ENCODE measurements at regions not wholly inside any gene's neighbourhood (a gene's known extent, or its start where the extent isn't known, plus 50 kb on each side); places are given as distances from the start of the nearest gene placed in this dataset.

DNA sequence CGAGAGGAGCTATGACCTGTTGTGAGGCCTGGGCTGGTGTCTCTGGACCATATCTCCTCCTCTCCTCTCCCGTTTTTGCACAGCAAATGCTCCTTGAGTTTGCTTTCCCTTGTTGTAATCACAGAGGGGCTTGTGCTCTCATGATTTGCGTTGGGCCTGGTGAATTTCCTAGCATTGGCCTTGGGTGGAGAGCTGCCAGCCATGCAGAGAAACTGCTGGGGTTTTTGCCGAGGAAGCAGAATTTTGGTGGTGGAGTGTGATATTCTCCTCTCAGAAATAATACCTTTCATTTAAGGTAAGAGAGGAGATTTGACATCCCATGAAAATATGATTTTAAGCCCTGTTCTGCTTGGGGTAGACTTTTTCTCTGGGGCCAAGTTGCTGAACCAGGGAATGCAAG lies 175.7 kb upstream of the CADM1 start:
- no peak for DNase-seq (ENCODE audit: low read depth in 1 of 2, low spot score in 2 of 2)
- Histone ChIP-seq H3K4me3 (no peak overlapping the region), H3K36me3 (no peaks in the 10 kb centered on the region), H3K27me3 (replicated peaks) (no peaks in the 10 kb centered on the region), H3K9me3 (replicated peaks) (no peaks in the 10 kb centered on the region), H3K4me1 (replicated peaks) (peaks cover 15% of the 10 kb centered on the region), H3K27ac (no peak overlapping the region)

DNA sequence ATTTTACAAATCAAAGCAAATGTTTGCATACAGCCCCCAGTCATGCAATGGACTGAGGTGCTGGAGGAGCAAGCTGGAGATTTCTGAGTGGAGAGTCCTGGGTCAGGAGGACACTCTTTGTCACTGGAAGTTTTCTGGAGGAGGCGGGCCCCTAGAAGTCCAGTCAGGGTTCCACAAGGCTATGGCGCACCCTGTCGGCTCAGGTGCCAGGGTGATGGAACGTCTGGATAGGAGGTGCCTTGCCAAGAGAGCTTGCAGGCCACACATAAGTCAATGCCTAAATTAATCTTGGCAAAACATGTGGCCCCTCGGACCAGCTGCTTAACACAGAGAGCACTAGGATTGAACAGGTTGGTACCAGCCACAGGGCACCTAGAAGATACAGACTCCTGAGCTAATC lies 174.7 kb upstream of the CADM1 start:
- no peaks in the 10 kb centered on the region for H3K36me3 ChIP-seq
- DNase-seq (ENCODE audit: low read depth in 1 of 2, low spot score in 2 of 2), result no peak
- H3K27ac ChIP-seq, result no peak overlapping the region
- no peak overlapping the region for H3K4me3 ChIP-seq
- no peaks in the 10 kb centered on the region for H3K9me3 ChIP-seq (replicated peaks)
- peaks cover 15% of the 10 kb centered on the region for H3K4me1 ChIP-seq (replicated peaks)
- H3K27me3 ChIP-seq (replicated peaks), result no peaks in the 10 kb centered on the region

DNA sequence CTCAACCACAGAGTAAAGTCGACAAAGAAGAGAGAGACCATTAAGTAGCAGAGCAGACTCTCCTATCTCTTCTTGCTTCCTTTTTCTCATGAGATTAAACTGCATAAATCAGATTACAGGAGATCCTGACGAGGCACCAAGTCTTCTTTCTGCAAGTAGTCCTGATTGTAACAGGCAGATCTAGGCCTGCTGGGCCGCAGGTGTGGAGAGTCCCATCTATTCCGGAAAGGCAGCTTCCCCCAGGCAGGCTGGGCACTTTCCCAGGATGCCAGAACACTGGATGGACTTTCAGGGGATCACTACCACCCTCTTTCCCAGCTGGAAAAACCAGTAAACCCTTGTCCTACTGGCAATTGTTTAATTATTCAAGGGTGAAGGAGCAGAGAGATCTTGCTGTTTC lies 173.0 kb upstream of the CADM1 start:
- H3K27ac ChIP-seq, result peak overlapping the region; percentile 52
- no peak overlapping the region for H3K4me3 ChIP-seq
- DNase-seq (ENCODE audit: low read depth in 1 of 2, low spot score in 2 of 2), result peak in 1 of 2 experiments; percentile 44
- H3K4me1 ChIP-seq (replicated peaks), result peaks cover 15% of the 10 kb centered on the region
- no peaks in the 10 kb centered on the region for H3K9me3 ChIP-seq (replicated peaks)
- H3K27me3 ChIP-seq (replicated peaks), result no peaks in the 10 kb centered on the region
- no peaks in the 10 kb centered on the region for H3K36me3 ChIP-seq

DNA sequence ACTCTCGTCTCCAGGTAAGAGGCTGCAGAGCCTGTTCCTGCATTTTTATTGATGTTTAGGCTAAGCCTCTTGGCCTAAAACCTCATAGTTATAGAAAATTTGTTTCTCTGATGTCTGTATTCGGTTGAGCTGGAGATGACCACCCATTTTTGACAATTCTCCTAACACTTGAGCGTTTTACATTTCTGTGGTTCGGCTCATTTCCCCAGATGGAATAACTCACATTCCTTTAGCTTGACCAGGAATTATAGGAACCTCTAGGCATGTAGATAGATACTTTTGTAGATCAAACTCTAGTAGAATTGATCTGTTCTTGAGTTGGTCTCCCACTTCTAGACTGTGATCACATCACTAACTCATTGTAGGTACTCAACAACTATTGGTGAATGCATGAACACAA lies 172.6 kb upstream of the CADM1 start:
- Histone ChIP-seq H3K27ac (peak overlapping the region; percentile 52), H3K36me3 (no peaks in the 10 kb centered on the region)
- peak in 1 of 2 experiments; percentile 52 for DNase-seq (ENCODE audit: low read depth in 1 of 2, low spot score in 2 of 2)

DNA sequence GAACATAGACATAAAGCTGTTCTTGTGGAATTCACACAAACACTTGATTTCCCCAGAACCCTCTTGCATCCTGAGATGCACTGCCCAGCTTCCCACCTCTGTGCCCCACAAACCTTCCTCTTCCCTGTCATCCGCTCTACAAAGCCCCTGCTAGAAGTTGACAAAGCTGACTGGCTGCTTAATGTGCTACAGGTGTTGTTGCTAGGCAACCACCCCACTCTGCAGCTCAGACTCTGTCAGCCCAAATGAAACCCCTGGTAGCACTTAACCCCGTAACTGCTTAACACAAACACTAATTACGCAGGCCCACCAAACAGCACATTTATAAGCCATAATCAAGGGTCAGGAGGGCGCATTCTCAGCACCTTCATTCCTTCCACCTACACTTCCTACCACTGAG lies 172.0 kb upstream of the CADM1 start:
- no peak overlapping the region for H3K4me3 ChIP-seq
- no peaks in the 10 kb centered on the region for H3K27me3 ChIP-seq (replicated peaks)
- H3K9me3 ChIP-seq (replicated peaks), result no peaks in the 10 kb centered on the region

More for the DNA sequence above, 172.6 kb upstream of the CADM1 start:
- Histone ChIP-seq H3K27me3 (replicated peaks) (no peaks in the 10 kb centered on the region), H3K4me1 (replicated peaks) (peaks cover 15% of the 10 kb centered on the region), H3K9me3 (replicated peaks) (no peaks in the 10 kb centered on the region), H3K4me3 (no peak overlapping the region)

DNA sequence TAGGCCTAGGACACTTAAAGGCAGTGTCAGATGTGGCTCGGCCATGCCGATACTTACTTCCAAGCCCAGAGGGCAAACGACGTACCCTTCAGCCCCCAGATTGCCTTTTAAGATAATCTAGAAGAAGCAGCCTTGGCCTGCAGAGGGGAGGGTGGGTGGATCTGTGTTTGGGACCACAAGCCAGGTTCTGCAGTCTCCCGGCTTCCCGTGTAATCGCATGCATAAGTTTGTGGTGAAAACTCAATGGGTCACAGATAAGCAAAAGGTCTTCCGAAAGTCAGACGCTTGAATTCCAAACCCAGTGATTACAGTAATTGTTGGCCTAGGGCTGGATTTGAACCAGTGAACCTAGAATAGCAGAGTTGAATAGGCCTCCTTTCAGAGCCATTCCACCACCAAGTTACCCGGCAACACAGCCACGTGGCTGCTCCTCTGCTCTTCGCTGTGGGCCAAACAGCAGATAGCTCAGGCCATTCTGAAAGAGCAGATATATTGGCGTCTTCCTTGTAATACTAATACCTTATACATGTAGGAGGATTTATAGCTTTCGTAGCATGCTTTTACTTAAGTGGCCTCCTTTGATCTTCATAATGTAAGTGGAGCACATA lies 170.8 kb upstream of the CADM1 start:
- H3K9me3 ChIP-seq (replicated peaks), result no peaks in the 10 kb centered on the region
- no peak overlapping the region for H3K4me3 ChIP-seq
- no peaks in the 10 kb centered on the region for H3K36me3 ChIP-seq
- H3K27ac ChIP-seq, result no peak overlapping the region
- no peaks in the 10 kb centered on the region for H3K27me3 ChIP-seq (replicated peaks)
- peaks cover 15% of the 10 kb centered on the region for H3K4me1 ChIP-seq (replicated peaks)
- no peak for DNase-seq (ENCODE audit: low read depth in 1 of 2, low spot score in 2 of 2)

More for the DNA sequence above, 172.0 kb upstream of the CADM1 start:
- DNase-seq (ENCODE audit: low read depth in 1 of 2, low spot score in 2 of 2), result no peak
- Histone ChIP-seq H3K36me3 (no peaks in the 10 kb centered on the region), H3K4me1 (replicated peaks) (peaks cover 15% of the 10 kb centered on the region), H3K27ac (peak overlapping the region; percentile 52; the same call in 1 of the 2 replicates)

DNA sequence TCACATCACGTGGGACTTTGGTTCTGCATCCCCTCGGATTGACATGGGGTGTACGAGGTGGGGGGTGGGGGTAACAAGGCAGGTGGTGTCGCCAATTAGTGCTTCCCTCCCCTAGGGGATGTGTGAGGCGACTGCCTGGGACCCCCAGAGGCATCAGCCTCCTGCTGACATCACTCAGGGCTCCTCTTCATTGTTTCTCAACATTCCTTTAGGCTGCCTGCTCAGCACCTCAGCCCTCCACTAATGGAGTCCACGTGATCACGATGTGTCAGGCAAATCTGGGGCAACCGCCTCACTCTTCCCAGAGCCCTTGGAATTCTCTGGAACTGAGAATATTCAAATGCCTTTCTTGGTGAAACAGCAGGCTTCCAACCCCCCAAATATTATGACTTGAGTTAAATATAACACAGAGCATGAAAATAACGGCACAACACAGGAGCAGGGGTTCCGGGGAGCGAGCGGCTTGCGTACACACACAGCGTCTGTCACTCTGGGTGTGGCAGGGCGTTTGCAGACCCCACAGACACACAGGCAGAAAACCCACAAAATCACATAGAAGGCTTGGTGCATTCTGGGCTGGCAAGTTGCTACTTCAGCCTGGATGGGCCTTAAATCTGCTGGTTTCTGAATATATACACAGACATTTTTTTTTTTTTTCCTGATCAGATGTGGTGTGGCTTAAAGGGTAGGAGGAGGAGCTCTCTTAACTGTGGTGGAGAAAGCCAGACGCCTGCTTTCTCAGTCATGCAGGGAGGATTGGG lies 170.1 kb upstream of the CADM1 start:
- no peak for DNase-seq (ENCODE audit: low read depth in 1 of 2, low spot score in 2 of 2)
- Histone ChIP-seq H3K4me3 (no peak overlapping the region), H3K36me3 (no peaks in the 10 kb centered on the region), H3K4me1 (replicated peaks) (peaks cover 15% of the 10 kb centered on the region), H3K27ac (no peak overlapping the region), H3K9me3 (replicated peaks) (no peaks in the 10 kb centered on the region), H3K27me3 (replicated peaks) (no peaks in the 10 kb centered on the region)

DNA sequence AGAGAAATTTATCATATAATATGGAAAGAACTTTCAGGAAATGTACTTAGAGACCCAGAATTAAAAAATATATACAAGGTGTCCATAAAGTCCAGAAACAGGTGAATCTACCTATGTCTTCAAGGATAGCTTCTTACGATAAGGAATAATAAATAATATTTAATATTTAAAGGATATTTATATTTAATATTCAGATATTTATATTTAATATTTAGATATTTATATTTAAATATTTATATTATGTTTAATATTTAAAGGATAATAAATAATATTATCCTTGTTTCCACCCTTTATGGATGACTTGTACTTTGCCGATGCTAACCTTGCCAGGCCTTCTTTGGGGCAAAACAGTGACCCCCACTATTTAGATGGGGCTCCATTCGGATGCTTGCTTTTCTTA lies 169.5 kb upstream of the CADM1 start:
- peaks cover 15% of the 10 kb centered on the region for H3K4me1 ChIP-seq (replicated peaks)
- H3K4me3 ChIP-seq, result no peak overlapping the region
- no peak for DNase-seq (ENCODE audit: low read depth in 1 of 2, low spot score in 2 of 2)
- H3K36me3 ChIP-seq, result no peaks in the 10 kb centered on the region
- H3K27me3 ChIP-seq (replicated peaks), result no peaks in the 10 kb centered on the region
- H3K9me3 ChIP-seq (replicated peaks), result no peaks in the 10 kb centered on the region
- no peak overlapping the region for H3K27ac ChIP-seq

DNA sequence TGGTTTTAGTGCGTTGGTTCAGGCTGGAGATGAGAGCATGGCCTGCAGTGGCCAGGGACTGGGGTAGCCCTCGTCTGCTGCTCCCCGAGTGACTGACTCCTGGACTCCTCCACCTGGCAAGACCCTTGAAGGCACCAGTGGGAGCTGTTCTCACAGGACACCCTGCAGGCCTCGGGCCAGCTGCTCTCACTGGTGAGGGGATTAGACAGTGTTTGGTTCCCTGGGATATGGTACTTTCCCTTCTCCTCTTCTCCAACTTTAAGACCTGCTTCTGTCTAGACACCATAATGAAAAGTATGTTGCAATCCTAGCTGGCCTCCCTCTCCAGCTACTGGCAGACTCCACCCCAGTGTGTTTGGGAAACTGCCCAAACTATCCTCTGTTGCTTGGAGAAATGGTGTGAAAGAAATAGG lies 168.8 kb upstream of the CADM1 start:
- no peak for DNase-seq (ENCODE audit: low read depth in 1 of 2, low spot score in 2 of 2)

DNA sequence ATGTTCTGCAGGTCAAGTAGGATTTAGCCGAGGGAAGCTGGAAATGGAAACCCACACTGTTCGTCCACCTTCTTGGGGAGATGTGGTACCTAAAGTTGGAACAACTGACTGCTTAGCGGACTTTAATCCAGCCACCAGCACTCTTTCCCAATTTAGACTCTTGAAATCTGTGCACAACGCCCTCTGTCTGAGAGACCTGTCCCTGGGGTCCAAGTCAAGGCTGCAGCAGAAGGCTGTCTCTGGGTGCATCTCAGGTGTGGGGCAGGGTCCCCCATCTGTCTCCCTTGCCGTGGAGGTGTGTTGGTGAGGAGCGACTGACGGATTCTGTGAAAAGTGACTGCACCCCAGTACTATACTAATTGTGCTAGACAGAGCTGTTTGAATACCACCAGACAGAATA lies 168.2 kb upstream of the CADM1 start:
- Histone ChIP-seq H3K9me3 (replicated peaks) (no peaks in the 10 kb centered on the region), H3K36me3 (no peaks in the 10 kb centered on the region), H3K27ac (no peak overlapping the region), H3K4me1 (replicated peaks) (peaks cover 14% of the 10 kb centered on the region), H3K4me3 (no peak overlapping the region), H3K27me3 (replicated peaks) (no peaks in the 10 kb centered on the region)
- DNase-seq (ENCODE audit: low read depth in 1 of 2, low spot score in 2 of 2), result no peak

More for the DNA sequence above, 168.8 kb upstream of the CADM1 start:
- Histone ChIP-seq H3K27ac (no peak overlapping the region), H3K9me3 (replicated peaks) (no peaks in the 10 kb centered on the region), H3K27me3 (replicated peaks) (no peaks in the 10 kb centered on the region), H3K4me3 (no peak overlapping the region), H3K36me3 (no peaks in the 10 kb centered on the region), H3K4me1 (replicated peaks) (peaks cover 15% of the 10 kb centered on the region)

DNA sequence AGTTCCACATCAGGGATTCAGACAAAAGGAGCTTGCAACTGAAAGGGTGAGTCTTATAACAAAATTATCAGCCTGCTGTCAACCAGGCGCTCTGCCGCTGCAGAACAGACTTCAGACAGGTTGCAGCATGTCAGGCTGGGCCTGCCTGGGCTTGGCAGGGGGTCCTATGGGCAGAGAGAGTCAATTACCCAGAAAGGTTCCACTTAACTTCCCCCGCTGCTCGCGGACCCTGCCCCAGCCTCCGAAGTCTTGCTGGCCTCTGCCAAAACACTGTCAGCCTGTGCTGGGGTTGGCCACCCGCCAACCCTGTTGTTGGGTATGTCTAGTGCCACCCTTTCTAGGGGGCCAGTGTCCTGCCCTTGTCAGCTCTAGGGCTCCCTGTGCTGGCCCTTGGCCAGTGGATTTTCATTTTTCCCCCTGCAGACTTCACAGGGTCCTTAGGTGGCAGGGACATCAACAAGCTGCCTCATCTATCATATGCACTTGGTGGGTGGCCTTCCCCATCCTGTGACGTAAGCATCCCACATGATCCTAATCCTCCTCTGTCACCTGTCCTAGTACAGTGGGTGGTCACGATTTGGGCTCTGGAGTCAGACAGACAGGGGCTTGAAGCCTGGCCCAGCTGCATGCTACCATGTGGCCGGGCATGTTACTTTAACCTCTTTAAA lies 166.5 kb upstream of the CADM1 start:
- no peaks in the 10 kb centered on the region for H3K4me1 ChIP-seq (replicated peaks)
- no peak for DNase-seq (ENCODE audit: low read depth in 1 of 2, low spot score in 2 of 2)
- H3K9me3 ChIP-seq (replicated peaks), result no peaks in the 10 kb centered on the region
- no peak overlapping the region for H3K4me3 ChIP-seq
- no peak overlapping the region for H3K27ac ChIP-seq
- no peaks in the 10 kb centered on the region for H3K27me3 ChIP-seq (replicated peaks)
- H3K36me3 ChIP-seq, result no peaks in the 10 kb centered on the region

DNA sequence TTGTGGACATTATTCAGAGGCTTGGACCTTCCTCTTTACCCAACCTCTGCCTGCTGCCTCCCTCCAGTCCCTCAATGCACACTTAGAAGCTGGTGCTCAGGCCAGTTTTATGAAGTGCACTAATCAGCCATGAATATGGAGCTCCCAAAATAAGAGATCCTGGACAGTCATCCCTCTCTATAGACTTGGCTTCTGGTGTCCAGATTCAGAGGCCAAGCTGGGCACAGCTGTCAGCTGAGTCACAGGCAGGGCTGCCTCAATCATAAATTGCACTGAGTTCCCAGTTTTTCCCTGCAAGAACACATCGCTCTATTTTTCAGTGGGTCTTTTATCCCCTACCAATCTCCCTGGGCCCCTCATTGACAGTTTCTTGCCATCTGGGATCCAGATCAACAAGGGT lies 161.7 kb upstream of the CADM1 start:
- Histone ChIP-seq H3K27ac (no peak overlapping the region), H3K9me3 (replicated peaks) (no peaks in the 10 kb centered on the region), H3K36me3 (no peaks in the 10 kb centered on the region), H3K27me3 (replicated peaks) (no peaks in the 10 kb centered on the region), H3K4me1 (replicated peaks) (no peaks in the 10 kb centered on the region), H3K4me3 (no peak overlapping the region)
- no peak for DNase-seq (ENCODE audit: low read depth in 1 of 2, low spot score in 2 of 2)

DNA sequence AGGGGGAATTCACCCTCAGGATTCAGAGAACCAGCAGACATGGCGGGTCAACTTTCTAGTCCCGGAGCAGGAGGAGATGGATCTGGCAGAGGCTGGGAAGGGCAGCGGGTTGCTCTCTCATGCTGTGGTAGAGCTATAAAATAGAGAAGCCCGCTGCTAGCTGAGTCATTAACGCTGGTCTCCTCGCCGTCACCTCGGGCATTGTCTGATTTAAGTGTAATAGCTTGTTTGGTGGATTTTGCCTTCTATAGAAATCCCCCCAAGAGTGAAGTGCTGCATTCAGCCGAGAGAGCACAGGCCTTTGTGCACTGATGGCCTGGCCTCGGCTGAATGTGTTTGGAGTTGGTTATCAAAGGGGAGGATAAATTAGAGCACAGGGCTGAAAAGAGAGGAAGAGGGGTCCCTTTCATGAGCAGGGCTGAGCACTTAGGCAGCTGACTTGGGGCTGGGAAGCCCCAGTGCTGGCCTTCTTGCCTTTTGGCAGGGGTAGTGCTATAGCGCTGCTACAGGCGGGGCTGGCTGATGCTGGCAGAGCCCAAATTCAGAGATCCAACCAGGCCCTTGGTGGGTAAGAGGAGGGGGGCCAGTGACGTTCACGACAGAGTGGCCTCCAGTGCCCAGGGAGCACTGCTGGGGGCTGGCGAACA lies 161.1 kb upstream of the CADM1 start:
- H3K9me3 ChIP-seq (replicated peaks), result no peaks in the 10 kb centered on the region
- no peak overlapping the region for H3K27ac ChIP-seq
- DNase-seq (ENCODE audit: low read depth in 1 of 2, low spot score in 2 of 2), result no peak
- no peaks in the 10 kb centered on the region for H3K36me3 ChIP-seq
- H3K27me3 ChIP-seq (replicated peaks), result no peaks in the 10 kb centered on the region
- no peaks in the 10 kb centered on the region for H3K4me1 ChIP-seq (replicated peaks)
- no peak overlapping the region for H3K4me3 ChIP-seq

DNA sequence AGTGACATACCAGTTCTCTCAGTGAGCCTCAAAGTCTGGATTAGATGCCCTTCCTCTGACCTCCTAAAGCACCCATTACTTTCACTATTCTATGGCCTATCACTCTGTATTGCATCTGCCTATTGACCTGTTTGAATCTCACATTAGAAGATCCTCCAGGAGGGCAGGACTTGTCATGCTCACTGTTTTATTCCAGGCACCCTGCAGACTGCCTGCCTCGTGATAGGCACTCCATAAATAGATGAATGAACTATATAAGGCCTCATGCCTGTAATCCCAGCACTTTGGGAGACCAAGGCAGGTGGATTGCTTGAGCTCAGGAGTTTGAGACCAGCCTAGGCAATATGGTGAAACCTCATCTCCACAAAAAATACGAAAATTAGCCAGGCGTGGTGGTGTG lies 160.1 kb upstream of the CADM1 start:
- Histone ChIP-seq H3K4me3 (no peak overlapping the region), H3K27me3 (replicated peaks) (no peaks in the 10 kb centered on the region), H3K9me3 (replicated peaks) (no peaks in the 10 kb centered on the region), H3K4me1 (replicated peaks) (peaks cover 3% of the 10 kb centered on the region; the same call in 1 of the 2 replicates), H3K36me3 (no peaks in the 10 kb centered on the region), H3K27ac (no peak overlapping the region)
- no peak for DNase-seq (ENCODE audit: low read depth in 1 of 2, low spot score in 2 of 2)

Measured in SJSA1 (cell line).